Mesothelial cell of epicardium (in vitro differentiated cells): ENCODE measurements at regions not wholly inside any gene's neighbourhood (a gene's known extent, or its start where the extent isn't known, plus 50 kb on each side); places are given as distances from the start of the nearest gene placed in this dataset.
"Not testable (repeated sequence)": the region's sequence is repeated elsewhere in the genome, so short reads cannot be mapped to it uniquely, and the experiment has no call there.

Experiments
- DNase-seq, 2 experiments: peaks; one replicate each; pipeline ENCODE4 v3.0.0; 2021; ENCODE audit warnings: low spot score in 2 of 2; ENCODE audit not compliant: unreplicated experiment in 2 of 2
- H3K27ac Mint-ChIP-seq: 2 replicates; pipeline ENCODE4 v1.8.0; 2021; ENCODE audit warnings: mixed read lengths
- H3K27me3 Mint-ChIP-seq: 2 replicates; pipeline ENCODE4 v1.8.0; 2021; ENCODE audit warnings: low read depth, mixed read lengths
- H3K36me3 Mint-ChIP-seq: 2 replicates; pipeline ENCODE4 v1.8.0; 2021; ENCODE audit warnings: mixed read lengths
- H3K4me1 Mint-ChIP-seq: 2 replicates; pipeline ENCODE4 v1.8.0; 2021; ENCODE audit warnings: mixed read lengths
- H3K4me3 Mint-ChIP-seq: 2 replicates; pipeline ENCODE4 v1.8.0; 2021; ENCODE audit warnings: mild to moderate bottlenecking, moderate library complexity, mixed read lengths
- H3K9me3 Mint-ChIP-seq: 2 replicates; pipeline ENCODE4 v1.8.0; 2021; ENCODE audit warnings: mixed read lengths
- TF ChIP-seq, protein P1 (sequence below): fragments of 200-600 bp; sonication (generic); IDR thresholded peaks from one replicate; pipeline ENCODE4 v1.5.0; 2021; ENCODE audit warnings: antibody characterized with exemption; ENCODE audit not compliant: unreplicated experiment

DNA sequence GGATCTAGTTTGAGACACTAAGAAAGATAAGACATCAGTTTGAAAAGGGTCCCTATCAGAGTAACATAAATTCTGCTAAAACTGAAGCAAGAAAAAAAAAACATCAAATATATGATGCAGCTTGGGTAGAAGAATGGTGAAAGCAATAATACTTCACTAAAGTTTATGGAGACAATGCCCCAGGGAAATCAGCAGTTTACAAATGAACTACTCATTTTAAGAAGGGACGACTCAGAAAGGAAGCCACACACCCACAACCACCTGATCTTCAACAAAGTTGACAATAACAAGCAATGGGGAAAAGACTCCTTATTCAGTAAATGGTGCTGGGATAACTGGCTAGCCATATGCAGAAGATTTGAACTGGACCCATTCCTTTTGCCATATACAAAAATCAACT is 143.5 kb downstream of the TPBG start:
- H3K9me3 Mint-ChIP-seq = peaks cover 12% of the 10 kb centered on the region
- TF ChIP-seq, protein P1, sequence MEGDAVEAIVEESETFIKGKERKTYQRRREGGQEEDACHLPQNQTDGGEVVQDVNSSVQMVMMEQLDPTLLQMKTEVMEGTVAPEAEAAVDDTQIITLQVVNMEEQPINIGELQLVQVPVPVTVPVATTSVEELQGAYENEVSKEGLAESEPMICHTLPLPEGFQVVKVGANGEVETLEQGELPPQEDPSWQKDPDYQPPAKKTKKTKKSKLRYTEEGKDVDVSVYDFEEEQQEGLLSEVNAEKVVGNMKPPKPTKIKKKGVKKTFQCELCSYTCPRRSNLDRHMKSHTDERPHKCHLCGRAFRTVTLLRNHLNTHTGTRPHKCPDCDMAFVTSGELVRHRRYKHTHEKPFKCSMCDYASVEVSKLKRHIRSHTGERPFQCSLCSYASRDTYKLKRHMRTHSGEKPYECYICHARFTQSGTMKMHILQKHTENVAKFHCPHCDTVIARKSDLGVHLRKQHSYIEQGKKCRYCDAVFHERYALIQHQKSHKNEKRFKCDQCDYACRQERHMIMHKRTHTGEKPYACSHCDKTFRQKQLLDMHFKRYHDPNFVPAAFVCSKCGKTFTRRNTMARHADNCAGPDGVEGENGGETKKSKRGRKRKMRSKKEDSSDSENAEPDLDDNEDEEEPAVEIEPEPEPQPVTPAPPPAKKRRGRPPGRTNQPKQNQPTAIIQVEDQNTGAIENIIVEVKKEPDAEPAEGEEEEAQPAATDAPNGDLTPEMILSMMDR = no peak
- DNase-seq = no peak
- no peaks in the 10 kb centered on the region for H3K27me3 Mint-ChIP-seq
- no peak overlapping the region for H3K27ac Mint-ChIP-seq
- H3K4me3 Mint-ChIP-seq = no peak overlapping the region
- no peaks in the 10 kb centered on the region for H3K36me3 Mint-ChIP-seq
- H3K4me1 Mint-ChIP-seq = no peaks in the 10 kb centered on the region

DNA sequence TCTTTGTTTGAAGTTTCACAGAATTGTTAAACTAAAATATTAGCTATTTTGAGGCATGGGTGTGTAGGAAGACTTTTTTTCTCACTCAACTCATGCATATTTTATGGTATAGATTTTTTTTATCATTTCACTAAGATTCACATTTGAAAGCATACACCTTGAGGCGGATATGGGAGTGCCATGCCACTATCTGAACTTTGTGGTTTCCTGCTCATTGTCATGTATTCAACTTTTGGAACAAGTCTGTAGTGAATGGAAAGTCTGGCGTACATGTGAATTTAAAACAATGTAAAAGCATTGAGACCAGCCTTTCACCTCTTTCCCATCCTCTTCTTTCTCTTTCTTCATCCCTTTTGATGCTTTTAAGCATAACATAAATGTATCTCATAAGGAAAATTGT is 147.9 kb downstream of the TPBG start:
- no peaks in the 10 kb centered on the region for H3K4me1 Mint-ChIP-seq
- peaks cover 5% of the 10 kb centered on the region for H3K36me3 Mint-ChIP-seq
- TF ChIP-seq, protein P1 = no peak
- H3K9me3 Mint-ChIP-seq = peaks cover 37% of the 10 kb centered on the region
- H3K4me3 Mint-ChIP-seq = no peak overlapping the region
- no peak overlapping the region for H3K27ac Mint-ChIP-seq
- H3K27me3 Mint-ChIP-seq = no peaks in the 10 kb centered on the region
- no peak for DNase-seq

DNA sequence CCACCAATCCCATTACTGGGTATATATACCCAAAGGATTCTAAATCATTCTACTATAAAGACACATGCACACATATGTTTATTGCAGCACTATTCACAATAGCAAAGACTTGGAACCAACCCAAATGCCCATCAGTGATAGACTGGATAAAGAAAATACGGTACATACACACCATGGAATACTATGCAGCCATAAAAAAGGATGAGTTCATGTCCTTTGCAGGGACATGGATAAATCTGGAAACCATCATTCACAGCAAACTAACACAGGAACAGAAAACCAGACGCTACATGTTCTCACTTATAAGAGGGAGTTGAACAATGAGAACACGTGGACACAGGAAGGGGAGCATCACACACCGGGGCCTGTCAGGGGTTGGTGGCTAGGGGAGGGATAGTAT is 154.3 kb downstream of the TPBG start:
- H3K36me3 Mint-ChIP-seq, H3K27me3 Mint-ChIP-seq: not testable (repeated sequence)
- H3K9me3 Mint-ChIP-seq = peaks cover 51% of the 10 kb centered on the region

DNA sequence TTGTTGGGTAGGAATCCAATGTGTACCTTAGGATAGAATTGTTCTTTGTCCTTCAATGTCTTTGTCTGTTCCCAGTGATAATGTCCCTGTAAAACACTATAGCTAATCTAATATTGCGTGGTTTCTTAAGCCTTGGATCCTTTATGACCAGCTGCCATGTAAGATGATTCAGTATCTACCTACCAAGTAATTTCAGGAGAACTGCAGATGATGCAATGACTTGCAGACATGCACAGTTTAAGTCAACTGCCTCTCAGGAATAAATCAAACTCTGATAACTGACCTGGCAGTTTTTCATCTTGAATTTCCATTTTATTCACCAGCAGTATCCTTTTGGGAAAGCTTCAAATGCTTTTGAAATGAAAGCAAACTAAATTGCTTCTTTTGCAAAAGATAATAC is 157.8 kb downstream of the TPBG start:
- TF ChIP-seq, protein P1 = no peak
- DNase-seq = no peak
- Mint-ChIP-seq H3K4me3 (no peak overlapping the region), H3K27ac (no peak overlapping the region), H3K9me3 (peaks cover 21% of the 10 kb centered on the region), H3K27me3 (no peaks in the 10 kb centered on the region), H3K36me3 (no peaks in the 10 kb centered on the region), H3K4me1 (peaks cover 9% of the 10 kb centered on the region)

More for the DNA sequence above, 154.3 kb downstream of the TPBG start:
- H3K4me1 Mint-ChIP-seq, DNase-seq, H3K27ac Mint-ChIP-seq, H3K4me3 Mint-ChIP-seq: not testable (repeated sequence)

DNA sequence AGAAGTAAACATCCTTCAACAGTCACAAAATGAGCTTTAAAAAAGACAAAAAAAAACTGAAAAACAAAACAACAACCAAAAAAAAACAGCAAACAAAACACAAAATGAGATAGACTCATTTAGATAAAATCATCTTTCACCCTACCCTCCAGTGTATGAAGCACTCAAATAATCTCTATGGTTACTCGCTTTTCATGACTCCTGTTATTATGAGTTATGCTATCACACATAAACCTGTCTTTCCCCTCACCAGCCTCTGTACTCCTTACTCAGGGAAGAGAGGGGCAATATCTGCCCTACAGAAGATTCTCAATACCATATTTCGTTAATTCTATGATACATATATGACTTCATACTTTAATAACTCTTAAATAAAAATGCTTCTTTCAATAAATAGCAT is 158.2 kb downstream of the TPBG start:
- no peak overlapping the region for H3K4me3 Mint-ChIP-seq
- peaks cover 17% of the 10 kb centered on the region for H3K9me3 Mint-ChIP-seq
- TF ChIP-seq, protein P1 = no peak
- no peak for DNase-seq
- H3K36me3 Mint-ChIP-seq = no peaks in the 10 kb centered on the region
- H3K27me3 Mint-ChIP-seq = no peaks in the 10 kb centered on the region
- peaks cover 9% of the 10 kb centered on the region for H3K4me1 Mint-ChIP-seq
- no peak overlapping the region for H3K27ac Mint-ChIP-seq

DNA sequence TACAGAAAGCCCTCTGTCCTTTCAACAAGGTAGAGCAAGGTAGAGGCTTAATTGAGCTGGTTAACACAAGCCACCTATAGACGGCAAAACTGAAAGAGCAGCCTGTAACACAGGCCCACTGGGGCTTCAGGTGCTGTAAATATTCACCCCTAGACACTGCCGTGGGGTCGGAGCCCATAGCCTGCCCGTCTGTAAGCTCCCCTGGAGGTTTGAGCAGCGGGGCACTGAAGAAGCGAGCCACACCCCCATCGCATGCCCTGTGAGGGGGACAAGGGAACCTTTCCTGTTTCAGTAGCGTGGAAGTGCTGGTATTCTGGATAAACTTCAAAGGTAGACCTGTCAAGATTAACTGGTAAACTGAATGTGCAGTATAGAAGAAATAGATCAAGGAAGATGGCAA is 160.4 kb downstream of the TPBG start:
- Mint-ChIP-seq H3K4me3 (no peak overlapping the region), H3K4me1 (peaks cover 10% of the 10 kb centered on the region), H3K36me3 (no peaks in the 10 kb centered on the region)

More for the DNA sequence above, 160.4 kb downstream of the TPBG start:
- no peak for DNase-seq
- Mint-ChIP-seq H3K9me3 (peaks cover 6% of the 10 kb centered on the region), H3K27ac (no peak overlapping the region), H3K27me3 (no peaks in the 10 kb centered on the region)
- TF ChIP-seq, protein P1 = no peak
